ENCODE measurements at regions not wholly inside any gene's neighbourhood (a gene's known extent, or its start where the extent isn't known, plus 50 kb on each side); places are given as distances from the start of the nearest gene placed in this dataset.

- H3K27ac ChIP-seq, result no peak overlapping the region
- no peaks in the 10 kb centered on the region for H3K36me3 ChIP-seq
- no peaks in the 10 kb centered on the region for H3K27me3 ChIP-seq (replicated peaks)
- no peak overlapping the region for H3K4me3 ChIP-seq
- H3K9me3 ChIP-seq (replicated peaks), result no peaks in the 10 kb centered on the region
- no peaks in the 10 kb centered on the region for H3K4me1 ChIP-seq (replicated peaks)
- no peak for DNase-seq (ENCODE audit: low read depth in 1 of 2, low spot score in 2 of 2)
Observed at GRCh38 chr21:18989953-18990495, 586.4 kb upstream of the TMPRSS15 start.

GRCh38 chr21:18991846-18992245 is 588.3 kb upstream of the TMPRSS15 start:
- Histone ChIP-seq H3K27ac (no peak overlapping the region), H3K9me3 (replicated peaks) (no peaks in the 10 kb centered on the region), H3K4me3 (no peak overlapping the region), H3K4me1 (replicated peaks) (no peaks in the 10 kb centered on the region), H3K27me3 (replicated peaks) (no peaks in the 10 kb centered on the region), H3K36me3 (no peaks in the 10 kb centered on the region)
- DNase-seq (ENCODE audit: low read depth in 1 of 2, low spot score in 2 of 2), result no peak

- Histone ChIP-seq H3K9me3 (replicated peaks) (0 out of 2 replicates have a peak, but pooled peaks cover 3% of the 10 kb centered on the region), H3K4me3 (no peak overlapping the region), H3K27me3 (replicated peaks) (no peaks in the 10 kb centered on the region), H3K36me3 (no peaks in the 10 kb centered on the region), H3K27ac (no peak overlapping the region), H3K4me1 (replicated peaks) (no peaks in the 10 kb centered on the region)
- DNase-seq (ENCODE audit: low read depth in 1 of 2, low spot score in 2 of 2), result no peak
Observed at GRCh38 chr21:19010251-19010650, 606.7 kb upstream of the TMPRSS15 start.

GRCh38 chr21:19010996-19011395 is 607.4 kb upstream of the TMPRSS15 start:
- H3K27ac ChIP-seq, result no peak overlapping the region
- DNase-seq (ENCODE audit: low read depth in 1 of 2, low spot score in 2 of 2), result no peak
- no peaks in the 10 kb centered on the region for H3K4me1 ChIP-seq (replicated peaks)
- H3K4me3 ChIP-seq, result no peak overlapping the region
- H3K9me3 ChIP-seq (replicated peaks), result 0 out of 2 replicates have a peak, but pooled peaks cover 3% of the 10 kb centered on the region
- no peaks in the 10 kb centered on the region for H3K27me3 ChIP-seq (replicated peaks)
- H3K36me3 ChIP-seq, result no peaks in the 10 kb centered on the region

GRCh38 chr21:19011451-19011850 is 607.9 kb upstream of the TMPRSS15 start:
- Histone ChIP-seq H3K36me3 (no peaks in the 10 kb centered on the region), H3K27ac (no peak overlapping the region), H3K4me1 (replicated peaks) (no peaks in the 10 kb centered on the region), H3K27me3 (replicated peaks) (no peaks in the 10 kb centered on the region), H3K4me3 (no peak overlapping the region), H3K9me3 (replicated peaks) (0 out of 2 replicates have a peak, but pooled peaks cover 3% of the 10 kb centered on the region)
- no peak for DNase-seq (ENCODE audit: low read depth in 1 of 2, low spot score in 2 of 2)

DNA sequence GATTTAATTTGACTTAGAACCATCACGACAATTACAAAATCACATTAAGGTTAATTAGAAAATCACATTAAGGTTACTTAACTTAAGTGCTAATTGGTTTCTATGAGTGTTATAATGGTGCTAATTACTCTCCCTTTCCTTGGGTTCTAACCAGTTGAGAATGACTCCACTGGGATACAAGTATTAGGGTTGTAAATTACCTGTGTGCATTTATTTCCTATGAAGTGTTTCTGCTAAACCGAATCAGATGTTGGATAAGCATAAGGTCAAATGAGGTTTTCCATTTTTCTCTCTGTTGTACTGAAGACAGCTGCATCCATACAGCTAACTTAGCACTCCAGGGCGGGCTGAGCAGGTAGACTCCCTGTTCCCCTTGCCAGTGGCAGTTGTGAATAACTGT is 610.3 kb upstream of the TMPRSS15 start:
- no peak overlapping the region for H3K4me3 ChIP-seq
- H3K4me1 ChIP-seq (replicated peaks), result no peaks in the 10 kb centered on the region
- no peak overlapping the region for H3K27ac ChIP-seq
- 0 out of 2 replicates have a peak, but pooled peaks cover 3% of the 10 kb centered on the region for H3K9me3 ChIP-seq (replicated peaks)
- no peaks in the 10 kb centered on the region for H3K36me3 ChIP-seq
- H3K27me3 ChIP-seq (replicated peaks), result no peaks in the 10 kb centered on the region
- no peak for DNase-seq (ENCODE audit: low read depth in 1 of 2, low spot score in 2 of 2)

DNA sequence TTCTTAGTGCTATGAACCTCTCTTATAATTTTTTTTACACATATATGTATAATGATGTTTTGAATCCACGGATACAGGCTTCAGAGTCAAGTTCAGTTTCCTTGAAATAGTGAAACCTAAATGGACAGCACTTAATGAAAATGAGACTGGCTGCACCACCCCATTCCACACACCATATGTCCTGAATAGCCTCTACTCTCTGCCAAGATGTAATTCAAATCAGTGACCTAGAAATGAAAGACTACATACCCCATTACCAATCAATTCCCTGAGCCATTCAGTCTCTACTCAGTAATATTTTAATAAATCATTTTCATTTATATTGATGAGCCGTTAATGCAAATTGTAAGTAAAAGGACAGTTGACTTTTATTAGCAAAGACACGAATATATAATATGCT is 614.9 kb upstream of the TMPRSS15 start:
- Histone ChIP-seq H3K27ac (no peak overlapping the region), H3K9me3 (replicated peaks) (no peaks in the 10 kb centered on the region; the same call in 1 of the 2 replicates), H3K4me1 (replicated peaks) (no peaks in the 10 kb centered on the region), H3K4me3 (no peak overlapping the region), H3K36me3 (no peaks in the 10 kb centered on the region), H3K27me3 (replicated peaks) (no peaks in the 10 kb centered on the region)
- DNase-seq (ENCODE audit: low read depth in 1 of 2, low spot score in 2 of 2), result no peak

GRCh38 chr21:19022978-19023377 is 619.4 kb upstream of the TMPRSS15 start:
- Histone ChIP-seq H3K9me3 (replicated peaks) (no peaks in the 10 kb centered on the region; the same call in 1 of the 2 replicates), H3K36me3 (no peaks in the 10 kb centered on the region), H3K27ac (no peak overlapping the region), H3K4me1 (replicated peaks) (no peaks in the 10 kb centered on the region), H3K4me3 (no peak overlapping the region), H3K27me3 (replicated peaks) (no peaks in the 10 kb centered on the region)
- no peak for DNase-seq (ENCODE audit: low read depth in 1 of 2, low spot score in 2 of 2)

- DNase-seq (ENCODE audit: low read depth in 1 of 2, low spot score in 2 of 2), result no peak
- no peaks in the 10 kb centered on the region for H3K27me3 ChIP-seq (replicated peaks)
- no peaks in the 10 kb centered on the region for H3K36me3 ChIP-seq
Observed at GRCh38 chr21:19026911-19027310, 623.3 kb upstream of the TMPRSS15 start.

DNA sequence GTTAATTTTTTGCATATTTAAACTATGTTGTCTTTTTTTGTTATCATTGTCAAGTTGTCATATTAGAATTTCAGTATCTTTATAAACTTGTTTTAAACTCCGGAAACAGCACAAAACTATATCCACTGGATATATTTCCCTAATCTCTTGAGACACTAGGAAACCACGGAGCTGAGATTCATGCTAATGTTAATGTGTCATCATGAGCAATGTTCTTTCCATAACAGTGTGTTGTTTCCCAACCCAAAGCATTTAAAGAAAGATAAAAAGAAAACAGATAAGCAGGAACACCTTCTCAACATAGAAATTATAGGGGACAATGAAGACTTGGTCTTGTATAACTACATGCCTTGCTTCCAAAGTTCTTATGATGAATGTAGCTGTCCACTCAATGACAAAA is 626.2 kb upstream of the TMPRSS15 start:
- Histone ChIP-seq H3K4me1 (replicated peaks) (no peaks in the 10 kb centered on the region), H3K4me3 (no peak overlapping the region), H3K27me3 (replicated peaks) (no peaks in the 10 kb centered on the region), H3K9me3 (replicated peaks) (no peaks in the 10 kb centered on the region), H3K36me3 (no peaks in the 10 kb centered on the region), H3K27ac (no peak overlapping the region)
- DNase-seq (ENCODE audit: low read depth in 1 of 2, low spot score in 2 of 2), result no peak

More at GRCh38 chr21:19026911-19027310, 623.3 kb upstream of the TMPRSS15 start:
- Histone ChIP-seq H3K4me3 (no peak overlapping the region), H3K9me3 (replicated peaks) (no peaks in the 10 kb centered on the region; the same call in 1 of the 2 replicates), H3K4me1 (replicated peaks) (no peaks in the 10 kb centered on the region), H3K27ac (no peak overlapping the region)

GRCh38 chr21:19031953-19032352 is 628.4 kb upstream of the TMPRSS15 start:
- Histone ChIP-seq H3K27ac (no peak overlapping the region), H3K27me3 (replicated peaks) (no peaks in the 10 kb centered on the region), H3K9me3 (replicated peaks) (no peaks in the 10 kb centered on the region), H3K4me3 (no peak overlapping the region), H3K4me1 (replicated peaks) (no peaks in the 10 kb centered on the region), H3K36me3 (no peaks in the 10 kb centered on the region)
- DNase-seq (ENCODE audit: low read depth in 1 of 2, low spot score in 2 of 2), result no peak

DNA sequence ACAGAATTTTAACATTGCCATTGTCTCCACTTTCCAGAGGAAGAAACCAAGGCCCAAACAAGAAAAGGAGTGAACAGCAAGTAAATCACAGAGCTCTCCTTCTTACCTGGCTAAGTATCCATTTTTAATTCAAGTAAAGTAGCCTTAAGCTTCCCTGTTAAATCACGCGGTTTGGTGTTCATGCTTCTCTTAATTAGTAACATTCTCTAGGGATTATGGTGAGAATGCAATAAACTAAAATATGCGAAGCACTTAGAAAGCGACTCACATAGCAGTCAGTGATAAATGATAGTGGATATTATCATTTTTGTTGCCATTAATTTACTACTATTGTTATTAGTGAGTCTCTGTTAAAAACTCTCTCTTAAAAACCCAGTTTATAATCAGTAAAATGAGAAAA is 630.5 kb upstream of the TMPRSS15 start:
- Histone ChIP-seq H3K9me3 (replicated peaks) (no peaks in the 10 kb centered on the region), H3K4me1 (replicated peaks) (no peaks in the 10 kb centered on the region), H3K27me3 (replicated peaks) (no peaks in the 10 kb centered on the region), H3K27ac (no peak overlapping the region), H3K4me3 (no peak overlapping the region), H3K36me3 (no peaks in the 10 kb centered on the region)
- no peak for DNase-seq (ENCODE audit: low read depth in 1 of 2, low spot score in 2 of 2)

DNA sequence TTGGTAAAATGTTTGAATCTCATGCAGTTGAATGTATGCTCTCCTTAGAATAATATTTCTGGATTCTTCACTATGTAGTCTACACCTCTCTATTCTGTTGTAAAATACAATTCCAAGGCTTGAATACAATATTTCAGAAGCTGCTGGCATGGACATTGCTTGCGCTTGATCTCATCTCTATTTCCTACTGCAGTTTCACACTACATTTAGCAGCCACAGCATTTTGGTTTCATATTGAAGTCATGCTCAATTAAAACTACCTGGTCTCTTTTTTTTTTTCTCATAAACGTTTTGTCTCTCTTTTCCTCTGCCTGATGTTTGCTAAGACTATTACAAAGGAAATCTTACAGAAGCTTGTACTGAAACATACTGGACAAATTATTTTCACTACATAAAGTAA is 631.0 kb upstream of the TMPRSS15 start:
- Histone ChIP-seq H3K9me3 (replicated peaks) (no peaks in the 10 kb centered on the region), H3K27ac (no peak overlapping the region), H3K4me1 (replicated peaks) (no peaks in the 10 kb centered on the region), H3K36me3 (no peaks in the 10 kb centered on the region), H3K27me3 (replicated peaks) (no peaks in the 10 kb centered on the region), H3K4me3 (no peak overlapping the region)
- DNase-seq (ENCODE audit: low read depth in 1 of 2, low spot score in 2 of 2), result no peak

DNA sequence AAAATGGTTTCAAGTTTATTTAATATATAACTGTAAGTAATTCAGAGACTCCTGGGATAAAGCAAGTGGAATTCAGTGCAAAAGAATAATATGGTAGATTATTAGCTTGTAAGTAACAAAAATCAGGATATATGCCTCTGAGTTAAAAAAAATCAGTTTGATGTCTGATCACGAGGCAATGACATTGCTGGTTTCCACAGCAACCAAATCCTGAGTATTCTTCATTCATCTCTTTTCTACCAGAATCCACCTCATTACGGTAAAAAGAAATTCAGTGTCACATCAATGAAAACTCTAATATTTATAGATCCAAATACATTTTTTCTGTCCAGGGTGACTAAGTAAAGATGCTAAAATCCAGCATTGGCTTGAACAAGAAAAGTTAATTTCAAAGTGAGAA is 642.3 kb upstream of the TMPRSS15 start:
- Histone ChIP-seq H3K4me1 (replicated peaks) (no peaks in the 10 kb centered on the region), H3K9me3 (replicated peaks) (no peaks in the 10 kb centered on the region), H3K4me3 (no peak overlapping the region), H3K36me3 (no peaks in the 10 kb centered on the region), H3K27me3 (replicated peaks) (no peaks in the 10 kb centered on the region), H3K27ac (no peak overlapping the region)
- no peak for DNase-seq (ENCODE audit: low read depth in 1 of 2, low spot score in 2 of 2)

GRCh38 chr21:19048098-19048672 is 644.6 kb upstream of the TMPRSS15 start:
- no peaks in the 10 kb centered on the region for H3K27me3 ChIP-seq (replicated peaks)
- no peak overlapping the region for H3K4me3 ChIP-seq
- H3K9me3 ChIP-seq (replicated peaks), result no peaks in the 10 kb centered on the region
- no peak overlapping the region for H3K27ac ChIP-seq
- H3K4me1 ChIP-seq (replicated peaks), result no peaks in the 10 kb centered on the region
- no peak for DNase-seq (ENCODE audit: low read depth in 1 of 2, low spot score in 2 of 2)
- no peaks in the 10 kb centered on the region for H3K36me3 ChIP-seq

Data from SJSA1 (cell line).